Common myeloid progenitor, CD34-positive (primary cell): ENCODE measurements at regions not wholly inside any gene's neighbourhood (a gene's known extent, or its start where the extent isn't known, plus 50 kb on each side); places are given as distances from the start of the nearest gene placed in this dataset.
A peak's percentile ranks its signal among the peaks of the same experiment; 100 is the strongest.

ENCODE experiments used
- CTCF ChIA-PET: fragments of 350-600 bp; sonication (Branson Sonifier 250); formaldehyde crosslinking; loops from one replicate; lab custom pipeline; 2021; ENCODE audit warnings: antibody characterized with exemption; lab: Charles Lee
- POLR2A ChIA-PET: fragments of 350-600 bp; sonication (Branson Sonifier 250); formaldehyde crosslinking; loops from one replicate; lab custom pipeline; 2021; ENCODE audit warnings: antibody characterized with exemption; lab: Charles Lee
- DNase-seq, 3 donors: peaks; one replicate each; pipeline versions ENCODE4 v3.0.0 to v3.0.0-alpha.2; 2013
- H3K27ac ChIP-seq, 2 experiments: 1 replicate in 1 of 2; 2 replicates in 1 of 2; pipeline ENCODE4 v1.7.0; 2013; ENCODE audit warnings: inconsistent platforms in 2 of 2, low read length in 2 of 2, mild to moderate bottlenecking in 2 of 2, low read depth in 1 of 2, moderate library complexity in 1 of 2; ENCODE audit not compliant: severe bottlenecking in 2 of 2, insufficient read depth in 1 of 2, poor library complexity in 1 of 2
- H3K27me3 ChIP-seq, 5 experiments: replicated peaks in 2 of 5; 1 replicate in 3 of 5; 2 replicates in 2 of 5; pipeline versions ENCODE4 v1.6.1 to v1.7.0; 2013; ENCODE audit warnings: low read length in 4 of 5, mild to moderate bottlenecking in 2 of 5, moderate library complexity in 2 of 5, inconsistent platforms in 1 of 5; ENCODE audit not compliant: insufficient read depth in 5 of 5, control insufficient read depth in 4 of 5
- H3K36me3 ChIP-seq, 4 experiments: 1 replicate in 2 of 4; 2 replicates in 2 of 4; pipeline versions ENCODE4 v1.6.1 to v1.7.0; 2013; ENCODE audit warnings: low read length in 3 of 4, control low read depth in 1 of 4, mild to moderate bottlenecking in 1 of 4; ENCODE audit not compliant: control insufficient read depth in 4 of 4, insufficient read depth in 4 of 4
- H3K4me1 ChIP-seq, 4 experiments: 1 replicate in 3 of 4; 2 replicates in 1 of 4; pipeline versions ENCODE4 v1.6.1 to v1.7.1; 2013; ENCODE audit warnings: low read length in 3 of 4, mild to moderate bottlenecking in 3 of 4, control low read depth in 1 of 4, inconsistent platforms in 1 of 4, moderate library complexity in 1 of 4; ENCODE audit not compliant: control insufficient read depth in 4 of 4, insufficient read depth in 4 of 4; ENCODE audit errors: control extremely low read depth in 1 of 4
- H3K4me3 ChIP-seq, 7 experiments: 1 replicate in 4 of 7; 2 replicates in 3 of 7; pipeline versions ENCODE4 v1.5.1 to v1.7.0; 2013; ENCODE audit warnings: mild to moderate bottlenecking in 7 of 7, low read length in 6 of 7, moderate library complexity in 6 of 7, inconsistent platforms in 2 of 7, low read depth in 2 of 7, control low read depth in 1 of 7; ENCODE audit not compliant: insufficient read depth in 4 of 7, control insufficient read depth in 1 of 7; ENCODE audit errors: extremely low read depth in 1 of 7
- H3K9me3 ChIP-seq, 5 experiments: 1 replicate in 4 of 5; 2 replicates in 1 of 5; pipeline versions ENCODE4 v1.6.1 to v1.7.1; 2013; ENCODE audit warnings: low read length in 4 of 5, mild to moderate bottlenecking in 2 of 5, inconsistent platforms in 1 of 5, low read depth in 1 of 5, moderate library complexity in 1 of 5; ENCODE audit not compliant: control insufficient read depth in 4 of 5, insufficient read depth in 2 of 5; ENCODE audit errors: control extremely low read depth in 1 of 5
- WGBS: methylation state at CpG from one replicate; pipeline ENCODE4 v1.1.5; 2013; ENCODE audit not compliant: insufficient coverage; 5-methylcytosine and 5-hydroxymethylcytosine counted together

DNA sequence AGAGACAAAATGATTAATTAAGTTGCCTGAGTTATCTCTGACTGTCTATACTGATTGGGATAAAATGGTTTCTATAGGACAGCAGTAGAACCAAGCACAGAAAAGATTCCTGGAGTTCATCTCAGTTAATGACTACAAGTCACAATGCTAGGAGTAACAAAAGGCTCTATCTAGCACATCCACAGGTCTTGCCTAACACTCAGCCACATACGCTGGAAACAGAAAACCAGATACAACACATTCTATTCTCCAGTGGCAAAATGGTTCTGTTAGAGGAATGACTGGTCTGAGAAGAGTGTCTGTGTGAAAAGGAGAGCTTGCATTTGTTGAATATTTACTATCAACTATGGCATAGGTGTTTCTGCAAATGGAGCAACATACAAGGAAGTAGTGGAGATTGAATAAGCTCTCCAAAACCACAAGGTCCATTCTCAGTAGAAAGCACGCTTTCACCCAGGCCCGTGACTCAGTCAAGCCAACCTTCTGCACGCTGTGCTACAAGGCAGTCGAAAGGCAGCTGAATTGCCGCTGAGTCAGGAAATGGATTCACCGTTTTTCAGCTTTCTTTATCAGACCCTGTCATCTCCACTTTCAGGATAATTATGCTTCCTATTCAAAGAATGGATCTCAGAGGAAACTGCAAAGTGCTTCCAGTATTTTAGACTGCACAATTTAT is 761.5 kb downstream of the EFNB2 start:
- H3K9me3 ChIP-seq, result no peaks in the 10 kb centered on the region
- ChIA-PET POLR2A (interaction anchor here (0.6 kb wide), 1 partner anchor 1276 kb away, joined by 3 read pairs; no protein-coding TSS in a partner anchor), CTCF (no interaction called here)
- H3K36me3 ChIP-seq, result no peaks in the 10 kb centered on the region
- peak overlapping the region in 1 of 7 experiments; percentile 30 for H3K4me3 ChIP-seq
- peaks cover 0 to 5% (median 0%) of the 10 kb centered on the region in 4 experiments for H3K4me1 ChIP-seq
- WGBS, result 6% methylated on average over 6 of the region's 7 CpGs
- H3K27me3 ChIP-seq, result no peaks in the 10 kb centered on the region
- DNase-seq, result peak; percentile 0 to 42 (median 18)
- H3K27ac ChIP-seq, result no peak overlapping the region

DNA sequence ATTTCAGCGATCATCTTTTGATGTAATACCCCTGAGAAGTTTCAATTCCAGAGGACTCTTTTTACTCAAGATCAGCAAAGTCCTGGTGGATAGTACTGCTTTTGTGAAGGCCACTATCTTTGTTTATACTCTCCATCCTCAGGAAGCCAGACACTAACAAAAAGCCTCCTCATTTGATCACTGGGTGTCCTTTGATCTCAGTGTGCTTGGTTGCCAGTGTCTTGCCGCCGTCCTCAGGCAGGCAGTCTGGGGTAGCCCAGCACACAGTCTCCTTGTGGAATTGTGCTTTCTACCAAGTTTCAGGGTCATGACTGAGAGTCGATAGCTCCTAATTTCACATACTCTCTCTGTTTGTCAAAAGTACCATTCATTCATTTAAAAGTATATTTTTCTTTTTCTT is 762.2 kb downstream of the EFNB2 start:
- WGBS, result 90% methylated on average over 3 of the region's 4 CpGs
- CTCF ChIA-PET, result no interaction called here
- POLR2A ChIA-PET, result no interaction called here

DNA sequence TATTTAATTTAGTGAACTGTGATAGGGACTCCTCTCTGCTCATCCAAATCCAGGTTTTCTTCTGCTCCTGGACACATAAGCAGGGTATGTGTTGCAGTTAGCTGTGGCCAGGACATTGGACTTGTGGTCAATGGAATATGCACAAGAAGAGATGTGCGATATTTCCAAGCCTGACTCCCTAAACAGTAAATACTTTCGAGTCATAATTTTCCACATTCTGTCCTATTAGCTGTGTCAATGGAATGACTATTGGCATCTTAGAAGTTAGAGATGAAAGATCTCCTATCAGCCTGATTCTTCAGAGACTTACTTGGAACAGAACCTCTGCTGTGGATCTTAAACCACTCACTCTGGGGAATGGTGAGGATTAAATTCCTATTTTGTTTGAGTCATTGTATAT is 771.0 kb downstream of the EFNB2 start:
- H3K36me3 ChIP-seq, result no peaks in the 10 kb centered on the region
- ChIA-PET CTCF (no interaction called here), POLR2A (no interaction called here)
- no peak for DNase-seq
- H3K27ac ChIP-seq, result no peak overlapping the region
- H3K4me1 ChIP-seq, result no peaks in the 10 kb centered on the region
- H3K9me3 ChIP-seq, result no peaks in the 10 kb centered on the region
- WGBS, result no CpG with 5 or more reads among the region's 2 CpGs
- no peaks in the 10 kb centered on the region for H3K27me3 ChIP-seq
- no peak overlapping the region for H3K4me3 ChIP-seq

More for the DNA sequence above, 762.2 kb downstream of the EFNB2 start:
- DNase-seq, result no peak
- H3K4me3 ChIP-seq, result no peak overlapping the region
- no peaks in the 10 kb centered on the region for H3K9me3 ChIP-seq
- H3K36me3 ChIP-seq, result no peaks in the 10 kb centered on the region
- peaks cover 0 to 5% (median 0%) of the 10 kb centered on the region in 4 experiments for H3K4me1 ChIP-seq
- H3K27me3 ChIP-seq, result no peaks in the 10 kb centered on the region
- no peak overlapping the region for H3K27ac ChIP-seq

DNA sequence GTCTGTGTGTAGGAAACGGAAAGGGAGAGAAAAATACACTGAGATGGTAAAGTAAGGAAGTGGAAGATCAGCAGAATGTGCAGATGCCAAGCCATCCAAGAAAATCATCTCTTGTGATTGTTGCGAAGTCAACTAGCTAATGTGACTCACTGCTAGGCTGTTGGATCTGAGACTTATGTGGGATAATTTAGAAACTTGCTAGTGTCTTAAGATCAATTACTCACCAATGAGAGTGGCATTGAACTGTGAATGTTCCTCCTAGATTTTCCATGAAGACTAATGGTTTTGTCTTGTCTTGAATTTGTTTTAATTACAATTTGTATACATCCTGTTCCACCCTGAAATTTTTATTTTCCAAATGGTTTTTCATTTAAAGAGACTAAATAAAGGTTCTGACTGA is 771.6 kb downstream of the EFNB2 start:
- POLR2A ChIA-PET, result no interaction called here
- Histone ChIP-seq H3K9me3 (no peaks in the 10 kb centered on the region), H3K27me3 (no peaks in the 10 kb centered on the region), H3K4me3 (no peak overlapping the region), H3K27ac (no peak overlapping the region), H3K4me1 (no peaks in the 10 kb centered on the region), H3K36me3 (no peaks in the 10 kb centered on the region)
- 100% methylated on average over 2 of the region's 2 CpGs for WGBS
- CTCF ChIA-PET, result no interaction called here
- no peak for DNase-seq

DNA sequence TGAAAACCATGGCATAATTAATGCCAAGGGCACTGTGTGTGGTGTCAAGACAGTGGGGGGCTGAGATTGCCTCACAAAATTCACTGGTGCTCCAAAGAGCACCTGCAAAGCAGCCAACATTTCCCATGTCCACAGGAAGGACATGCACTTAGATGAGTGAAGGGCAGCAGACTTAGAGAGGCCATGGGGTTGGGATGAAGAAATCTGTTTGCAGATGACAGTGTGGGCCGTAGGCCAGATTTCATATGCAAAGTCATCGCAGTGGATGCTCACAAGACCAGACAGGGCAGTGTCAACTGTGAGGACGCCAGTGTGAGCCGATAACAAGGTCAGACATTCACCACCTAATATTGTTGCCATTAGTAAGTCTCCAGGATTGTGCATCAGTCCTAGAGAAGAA is 773.4 kb downstream of the EFNB2 start:
- 96% methylated on average over 2 of the region's 4 CpGs for WGBS
- H3K4me1 ChIP-seq, result no peaks in the 10 kb centered on the region
- H3K27ac ChIP-seq, result no peak overlapping the region
- POLR2A ChIA-PET, result no interaction called here
- DNase-seq, result no peak
- no peaks in the 10 kb centered on the region for H3K9me3 ChIP-seq
- no peaks in the 10 kb centered on the region for H3K36me3 ChIP-seq
- no peak overlapping the region for H3K4me3 ChIP-seq
- H3K27me3 ChIP-seq, result no peaks in the 10 kb centered on the region
- CTCF ChIA-PET, result no interaction called here

DNA sequence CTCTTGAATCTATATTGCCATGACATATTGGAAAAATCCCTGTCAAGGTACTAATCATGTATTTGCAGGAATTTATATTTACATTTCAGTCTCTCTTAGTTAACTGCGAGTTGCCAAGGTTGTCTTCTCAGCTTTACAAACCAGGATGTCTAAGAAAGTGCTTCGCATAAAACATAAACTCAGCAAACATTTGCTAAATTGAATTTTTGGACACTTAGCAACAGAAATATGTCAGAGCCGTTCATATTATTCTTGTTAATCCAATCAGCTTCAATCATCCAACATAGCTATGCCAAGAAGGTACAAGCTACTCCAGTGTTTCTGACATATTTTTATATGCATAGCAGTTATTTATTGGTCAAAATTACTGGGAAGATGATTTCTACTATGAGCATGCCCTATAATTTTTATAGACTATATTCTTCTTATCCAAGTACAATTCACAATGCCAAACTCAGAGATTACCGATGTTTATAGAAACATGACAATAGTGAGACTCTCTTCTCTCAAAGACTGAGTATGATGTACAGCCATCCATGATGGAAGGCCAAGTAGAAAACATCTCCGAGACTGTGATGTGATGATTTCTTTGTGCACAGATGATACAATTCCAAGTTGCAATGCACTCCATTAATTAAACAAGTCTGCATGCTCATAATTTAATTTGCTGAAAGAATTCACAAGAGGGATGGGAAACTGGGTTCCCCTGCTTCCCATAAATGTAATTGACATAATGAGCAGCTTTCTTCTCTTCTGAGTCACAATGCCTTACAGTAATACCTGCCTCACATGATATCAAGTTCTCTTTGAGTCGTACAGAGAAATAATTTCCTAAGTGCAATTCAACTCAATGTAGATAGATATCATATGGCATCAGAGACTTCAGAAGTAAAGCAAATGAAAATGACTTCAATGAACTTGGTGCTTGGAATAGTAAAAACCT is 776.3 kb downstream of the EFNB2 start:
- DNase-seq, result no peak
- no peaks in the 10 kb centered on the region for H3K4me1 ChIP-seq
- no peaks in the 10 kb centered on the region for H3K27me3 ChIP-seq
- CTCF ChIA-PET, result no interaction called here
- no peak overlapping the region for H3K4me3 ChIP-seq
- no peaks in the 10 kb centered on the region for H3K36me3 ChIP-seq
- POLR2A ChIA-PET, result no interaction called here
- no peak overlapping the region for H3K27ac ChIP-seq
- WGBS, result 89% methylated on average over 2 of the region's 6 CpGs
- no peaks in the 10 kb centered on the region for H3K9me3 ChIP-seq

DNA sequence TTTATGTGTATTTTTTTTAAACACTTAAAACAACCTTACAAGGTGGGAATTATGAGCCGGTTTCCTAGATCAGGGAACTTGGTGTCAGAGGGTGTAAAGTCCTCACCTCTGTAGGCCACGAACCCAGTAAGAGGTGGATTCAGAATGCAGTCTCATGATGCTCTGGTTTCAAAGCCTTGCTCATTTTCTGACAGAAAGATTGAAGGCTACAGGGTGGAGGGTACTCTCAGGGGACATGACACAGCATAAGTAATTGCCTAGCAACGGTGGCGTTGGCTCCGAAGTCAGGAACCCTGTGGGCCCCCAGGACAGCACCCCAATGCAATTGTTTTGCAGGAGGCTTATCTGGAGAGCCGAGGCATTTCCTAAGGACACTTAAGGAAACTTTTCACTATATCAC is 794.7 kb downstream of the EFNB2 start:
- WGBS, result 22% methylated on average over 5 of the region's 6 CpGs
- CTCF ChIA-PET, result no interaction called here
- no peak overlapping the region for H3K4me3 ChIP-seq

More for the DNA sequence above, 794.7 kb downstream of the EFNB2 start:
- Histone ChIP-seq H3K27ac (no peak overlapping the region), H3K27me3 (no peaks in the 10 kb centered on the region), H3K36me3 (no peaks in the 10 kb centered on the region), H3K4me1 (peaks cover 0 to 4% (median 0%) of the 10 kb centered on the region in 4 experiments), H3K9me3 (no peaks in the 10 kb centered on the region)
- DNase-seq, result peak in 2 of 3 donors; percentile 6 to 23
- POLR2A ChIA-PET, result no interaction called here
